ENCODE measurements at regions not wholly inside any gene's neighbourhood (a gene's known extent, or its start where the extent isn't known, plus 50 kb on each side); places are given as distances from the start of the nearest gene placed in this dataset.

- H2AK5ac ChIP-seq (ENCODE audit: low read depth, low read length) = no peak overlapping the region
- H3K4ac ChIP-seq (replicated peaks; ENCODE audit: insufficient read length, low read depth, low read length) = no peak overlapping the region
- no peaks in the 10 kb centered on the region for H3K79me1 ChIP-seq (ENCODE audit: low read depth, low read length)
- H3K18ac ChIP-seq (ENCODE audit: extremely low read depth, low read length) = no peak overlapping the region
- no peaks in the 10 kb centered on the region for H3K36me3 ChIP-seq (ENCODE audit: control insufficient read depth in 2 of 4, insufficient read depth in 4 of 4, low read length in 3 of 4)
- WGBS, 2 experiments (ENCODE audit: extremely low coverage in 1 of 2, insufficient coverage in 1 of 2, insufficient read length in 1 of 2, insufficient replicate concordance in 2 of 2, low coverage in 1 of 2, low lambda C conversion rate in 2 of 2, missing lambda C conversion rate in 1 of 2) = 92% methylated on average over 4 of the region's 4 CpGs; no CpG with 5 or more reads in 1 of the 2 experiments
- H3K9me3 ChIP-seq (ENCODE audit: insufficient read depth in 2 of 2, low read depth in 1 of 2, low read length in 1 of 2) = no peaks in the 10 kb centered on the region; a peak in 1 of 4 replicates
- no peak overlapping the region for H3K4me3 ChIP-seq (ENCODE audit: extremely low read depth in 1 of 4, insufficient read depth in 2 of 4, low read depth in 3 of 4, low read length in 4 of 4)
- no peak overlapping the region for H3K56ac ChIP-seq (replicated peaks; ENCODE audit: insufficient read length, low read depth, low read length)
- H3K27me3 ChIP-seq (replicated peaks in 1 of 4; ENCODE audit: control insufficient read depth in 3 of 4, extremely low read depth in 1 of 4, insufficient read depth in 3 of 4, low read length in 3 of 4) = no peaks in the 10 kb centered on the region
- TF ChIP-seq NRF1 (IDR thresholded peaks at IDR 0.05; ENCODE audit: low read depth, low read length) (no peak), BACH1 (IDR thresholded peaks at IDR 0.05; ENCODE audit: low read length) (no peak), GABPA (IDR thresholded peaks at IDR 0.05; ENCODE audit: borderline replicate concordance, insufficient read depth, low read length) (no peak), RXRA (IDR thresholded peaks at IDR 0.05; ENCODE audit: insufficient read depth, low read depth, low read length) (no peak), USF2 (IDR thresholded peaks at IDR 0.05; ENCODE audit: low read length) (no peak), SP4 (IDR thresholded peaks at IDR 0.05; ENCODE audit: low read length) (no peak)
- no peak overlapping the region for H4K91ac ChIP-seq (replicated peaks; ENCODE audit: insufficient read length, low read length)
- H4K20me1 ChIP-seq (replicated peaks in 1 of 2; ENCODE audit: control insufficient read depth in 1 of 2, insufficient read depth in 2 of 2, low read length in 2 of 2) = peaks cover 0 to 1% of the 10 kb centered on the region in 2 experiments
- H2BK20ac ChIP-seq (ENCODE audit: low read length) = no peak overlapping the region
- H3K4me1 ChIP-seq (replicated peaks in 1 of 4; ENCODE audit: control insufficient read depth in 3 of 4, insufficient read depth in 4 of 4, low read length in 3 of 4) = no peaks in the 10 kb centered on the region
- no peak overlapping the region for H3K23ac ChIP-seq (ENCODE audit: insufficient read length)
- no peak overlapping the region for H3K14ac ChIP-seq (ENCODE audit: insufficient read length)
- no peak overlapping the region for H3K9ac ChIP-seq (replicated peaks in 1 of 4; ENCODE audit: extremely low read depth in 1 of 4, low read depth in 3 of 4, low read length in 3 of 4)
- no peak overlapping the region for H2BK5ac ChIP-seq (ENCODE audit: low read depth, low read length)
- H3K79me2 ChIP-seq (ENCODE audit: control insufficient read depth in 1 of 2, insufficient read depth in 2 of 2, low read length in 2 of 2) = no peaks in the 10 kb centered on the region
- H4K5ac ChIP-seq (ENCODE audit: insufficient read length, low read depth, low read length) = no peak overlapping the region
- H2BK120ac ChIP-seq (replicated peaks; ENCODE audit: low read depth, low read length) = no peak overlapping the region
- ChIA-PET POLR2A (ENCODE audit: partially characterized antibody) (no interaction called here), CTCF (ENCODE audit: partially characterized antibody) (no interaction called here)
- no peak overlapping the region for H3K4me2 ChIP-seq (ENCODE audit: insufficient read depth in 1 of 2, low read depth in 2 of 2, low read length in 2 of 2)
- H2BK12ac ChIP-seq (ENCODE audit: low read depth, low read length) = no peak overlapping the region
- DNase-seq (ENCODE audit: low read depth in 1 of 2, low spot score in 2 of 2) (no peak), FAIRE-seq (no peak)
- H3K27ac ChIP-seq (ENCODE audit: low read depth, low read length) = no peak overlapping the region
- no peak overlapping the region for H4K8ac ChIP-seq (ENCODE audit: extremely low read depth, insufficient read depth, low read length)
- H3K23me2 ChIP-seq (ENCODE audit: low read depth, low read length) = peaks cover 4% of the 10 kb centered on the region; the same call in 1 of the 2 replicates
- H2AFZ ChIP-seq (ENCODE audit: low read length) = no peak overlapping the region
- H2BK15ac ChIP-seq (ENCODE audit: low read length) = no peak overlapping the region
Observed at GRCh38 chrX:928606-929005, 283.8 kb downstream of the CRLF2 start.

All from H1 (cell line).